Limb (tissue), 2 donors: ENCODE measurements at regions not wholly inside any gene's neighbourhood (a gene's known extent, or its start where the extent isn't known, plus 50 kb on each side); places are given as distances from the start of the nearest gene placed in this dataset.
"Not testable (repeated sequence)": the region's sequence is repeated elsewhere in the genome, so short reads cannot be mapped to it uniquely, and the experiment has no call there.

Experiments used
- DNase-seq, 2 donors: peaks; one replicate each; pipeline ENCODE4 v3.0.0-alpha.2; 2016; ENCODE audit errors: extremely low spot score in 2 of 2

DNA sequence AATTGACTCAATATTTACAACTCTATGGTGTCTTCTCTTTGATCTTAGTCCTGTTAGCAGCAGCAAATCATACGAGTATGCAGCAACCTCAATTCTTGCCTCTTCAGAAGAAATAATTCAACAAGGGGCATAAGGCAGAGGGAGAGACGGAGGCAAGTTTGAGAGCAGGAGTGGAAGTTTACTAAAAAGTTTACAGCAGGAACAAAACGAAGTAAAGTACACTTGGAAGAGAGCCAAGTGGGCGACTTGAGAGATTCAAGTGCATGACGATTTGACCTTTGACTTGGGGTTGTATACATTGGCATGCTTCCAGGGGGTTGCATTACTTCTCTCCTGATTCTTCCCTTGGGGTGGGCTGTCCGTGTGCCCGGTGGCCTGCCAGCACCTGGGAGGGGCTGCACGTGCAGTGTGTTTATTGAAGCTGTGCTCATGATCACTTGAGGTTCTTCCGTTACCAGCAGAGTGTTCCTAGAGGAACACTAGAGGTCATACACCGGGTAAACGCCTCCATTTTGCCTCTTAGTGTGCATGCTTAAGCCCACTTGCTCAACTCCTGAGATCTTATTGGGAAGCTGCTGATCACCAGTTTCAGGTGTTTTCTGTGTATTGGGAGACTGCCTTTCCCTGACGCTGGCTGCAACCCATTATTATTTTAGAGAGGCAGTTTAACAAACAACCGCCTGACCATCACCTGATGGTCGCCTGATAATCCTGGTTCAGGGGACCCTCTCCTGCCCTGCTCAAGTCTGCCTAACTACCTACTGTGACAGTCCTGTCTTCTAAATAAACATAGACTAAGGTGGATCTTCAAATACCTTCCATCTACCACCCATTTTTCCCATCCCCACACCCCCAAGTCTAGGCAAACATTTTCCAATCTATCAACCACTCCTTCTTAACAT, 172.4 kb upstream of the MYLIP start:
- DNase-seq, result no peak

DNA sequence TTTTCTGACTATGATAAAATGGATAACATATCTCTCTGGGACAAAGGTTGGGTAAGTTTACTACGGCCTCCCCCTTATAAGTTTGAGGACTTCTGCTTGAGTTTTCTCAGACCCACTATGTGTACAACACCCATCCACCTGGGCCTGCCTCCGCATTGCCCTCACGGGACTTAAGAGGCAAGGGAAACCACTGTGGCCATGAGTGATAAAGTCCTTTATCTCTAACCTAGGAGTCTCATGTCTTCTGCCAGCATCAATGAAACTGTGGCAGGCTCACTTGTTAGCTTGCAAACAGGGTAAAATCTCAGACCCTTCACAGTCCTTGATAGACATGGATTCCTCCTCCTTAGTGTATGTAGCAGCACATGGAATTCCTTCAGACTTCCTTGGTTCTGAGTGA, 173.4 kb upstream of the MYLIP start:
- DNase-seq, result no peak

DNA sequence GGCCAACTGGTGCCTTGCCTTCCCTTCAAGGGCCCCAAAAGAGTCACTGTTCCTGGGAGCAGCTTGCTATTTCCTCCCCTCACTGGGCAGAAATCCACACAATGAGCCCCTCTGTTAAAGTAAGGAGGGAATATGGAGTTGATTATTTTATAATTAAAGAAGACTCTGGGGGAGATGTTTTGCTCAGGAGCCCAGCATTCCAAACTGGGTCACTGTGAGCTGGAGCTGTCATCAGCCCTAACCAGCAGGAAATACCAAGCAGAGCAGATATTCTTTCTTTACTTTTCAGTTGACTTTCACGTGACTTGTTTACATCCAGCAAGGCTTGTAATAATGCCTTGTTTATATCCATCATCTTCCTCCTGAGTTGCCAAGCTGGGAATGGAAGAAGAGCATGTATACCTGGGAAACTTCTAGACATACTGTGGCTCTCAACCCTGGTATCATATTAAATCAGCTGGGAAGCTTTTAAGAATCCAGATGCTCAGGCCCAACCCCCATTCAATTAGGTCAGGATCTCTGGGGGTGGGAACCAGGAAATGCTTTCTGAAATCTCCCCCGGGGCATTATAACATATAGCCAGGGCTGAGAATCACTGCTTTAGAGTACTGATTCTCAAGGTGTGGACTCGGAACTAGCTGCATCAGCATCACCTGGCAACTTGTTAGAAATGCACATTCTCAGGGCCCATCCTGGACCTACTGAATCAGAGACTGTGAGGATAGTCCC, 175.6 kb upstream of the MYLIP start:
- DNase-seq, result peak in 1 of 2 donors; percentile 19

DNA sequence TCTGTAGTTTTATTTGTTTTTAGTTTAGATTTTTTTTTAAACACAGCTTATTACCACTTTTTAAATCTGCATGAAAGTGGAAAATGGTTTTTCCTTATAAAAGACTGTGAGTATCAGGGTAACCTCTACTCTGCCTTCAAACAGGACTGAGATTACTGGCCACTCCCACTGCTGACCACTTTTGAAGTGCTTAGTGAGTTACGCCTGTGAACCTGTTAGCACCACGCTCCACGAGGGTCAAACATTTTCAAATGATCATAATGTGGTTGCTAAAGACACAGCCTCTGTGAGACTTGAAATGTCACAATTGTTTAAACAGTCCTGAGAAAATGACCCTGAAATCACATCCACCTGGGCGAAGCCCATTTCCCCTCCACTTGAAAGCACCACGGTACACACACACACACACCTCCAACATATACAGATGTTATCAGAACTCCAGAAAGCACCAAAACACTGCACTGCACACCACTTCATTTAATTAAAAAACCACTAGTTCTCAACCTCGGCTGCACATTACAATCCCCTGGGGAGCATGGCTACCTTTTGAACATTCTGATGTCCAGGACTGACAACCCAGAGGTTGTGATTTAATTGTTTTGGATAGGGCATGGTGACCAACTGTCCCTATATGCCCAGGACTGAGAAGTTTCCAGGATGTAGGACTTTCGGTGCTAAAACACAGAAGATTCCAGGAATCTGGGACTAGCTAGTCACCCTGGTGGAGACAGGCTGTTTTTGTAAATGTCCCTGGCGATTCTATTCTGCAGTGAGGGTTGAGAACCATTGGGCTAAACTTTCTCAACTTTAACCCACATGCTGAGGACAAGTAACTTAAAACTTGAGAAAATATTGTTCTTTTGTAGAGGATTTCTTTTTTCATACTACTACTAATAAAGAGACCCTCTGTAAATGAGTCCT, 176.4 kb upstream of the MYLIP start:
- no peak for DNase-seq

DNA sequence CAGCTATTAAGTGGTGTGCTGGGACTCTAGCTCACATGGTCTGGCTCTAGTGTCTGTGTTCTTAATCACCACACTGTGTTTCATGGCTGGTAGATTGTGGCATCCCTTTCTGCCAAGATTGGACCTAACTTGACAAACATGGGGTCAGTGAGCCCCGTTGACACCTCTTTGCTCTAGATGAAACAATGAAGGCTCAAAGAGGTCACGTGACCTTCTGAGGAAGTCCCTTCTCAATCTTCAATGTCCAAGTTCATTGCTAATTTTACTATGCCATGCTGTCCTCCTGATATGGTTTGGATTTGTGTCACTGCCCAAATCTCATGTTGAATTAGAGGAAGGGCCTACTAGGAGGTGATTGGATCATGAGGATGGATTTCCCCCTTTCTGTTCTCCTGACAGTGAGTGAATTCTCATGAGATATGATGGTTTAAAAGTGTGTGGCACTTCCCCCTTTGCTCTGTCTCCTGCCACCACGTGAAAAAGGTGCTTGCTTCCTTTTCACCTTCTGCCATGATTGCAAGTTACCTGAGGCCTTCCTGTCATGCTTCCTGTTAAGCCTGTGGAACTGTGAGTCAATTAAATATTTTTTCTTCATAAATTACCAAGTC, 177.8 kb upstream of the MYLIP start:
- DNase-seq, result no peak

DNA sequence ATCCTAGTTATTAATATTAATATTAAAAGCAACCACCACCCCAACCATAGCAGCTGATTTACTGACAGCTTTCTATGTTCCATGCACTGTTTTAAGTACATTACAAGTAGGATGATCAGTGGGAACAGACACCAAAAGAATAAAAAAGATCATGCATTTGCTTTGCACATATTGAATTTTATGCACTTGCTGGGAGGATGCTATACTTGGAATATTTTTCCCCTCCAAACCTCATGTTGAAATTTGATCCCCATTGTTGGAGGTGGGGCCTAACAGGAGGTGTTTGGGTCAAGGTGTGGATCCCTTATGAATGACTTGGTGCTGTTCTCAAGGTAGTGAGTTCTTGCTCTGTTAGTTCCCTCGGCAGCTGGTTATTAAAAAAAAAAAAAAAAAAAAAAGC, 178.9 kb upstream of the MYLIP start:
- DNase-seq, result no peak

DNA sequence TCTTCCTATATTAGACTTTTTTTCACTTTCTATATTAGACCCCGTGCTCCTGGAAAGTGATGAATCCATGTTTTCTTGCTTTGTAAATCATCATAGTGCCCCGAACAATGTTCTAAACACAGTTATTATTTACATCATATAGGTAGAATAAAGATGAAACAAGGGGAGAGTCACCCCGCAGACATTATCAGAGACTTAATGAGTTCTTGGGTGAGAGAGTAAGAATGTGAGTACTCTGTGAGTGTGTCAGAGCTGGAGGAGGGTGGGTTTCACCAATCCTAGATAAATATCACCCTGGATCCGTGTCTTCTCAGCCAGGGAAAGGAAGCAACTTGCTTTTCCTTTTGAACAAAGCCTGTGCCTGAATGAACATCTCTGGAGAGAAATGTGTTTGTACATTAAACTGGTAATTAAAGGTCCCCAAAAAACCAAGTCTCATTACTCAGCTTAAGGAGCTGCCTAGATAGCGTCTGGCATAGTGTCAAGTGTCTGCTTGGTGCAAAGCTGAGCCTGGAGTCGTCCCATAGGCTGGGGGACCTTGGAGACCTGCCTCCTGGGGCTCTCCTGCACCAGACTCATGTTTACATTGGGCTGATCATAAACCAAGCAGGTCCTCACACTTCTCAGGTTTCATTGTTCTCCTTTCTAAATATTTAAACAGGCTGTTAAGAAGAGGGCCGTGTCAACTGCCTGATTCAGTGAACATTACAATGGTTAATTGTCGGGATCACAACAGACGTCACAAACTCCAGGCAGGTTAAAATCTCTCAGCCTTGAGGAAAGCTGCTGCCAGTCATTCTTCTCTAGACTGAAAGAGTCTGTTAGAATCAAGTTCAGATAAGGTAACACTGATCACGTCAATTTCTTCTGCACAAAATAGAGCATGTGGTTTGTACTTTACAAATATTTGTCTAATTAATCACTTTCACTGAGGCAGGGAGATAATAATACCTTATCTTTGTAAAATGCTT, 179.7 kb upstream of the MYLIP start:
- no peak for DNase-seq

DNA sequence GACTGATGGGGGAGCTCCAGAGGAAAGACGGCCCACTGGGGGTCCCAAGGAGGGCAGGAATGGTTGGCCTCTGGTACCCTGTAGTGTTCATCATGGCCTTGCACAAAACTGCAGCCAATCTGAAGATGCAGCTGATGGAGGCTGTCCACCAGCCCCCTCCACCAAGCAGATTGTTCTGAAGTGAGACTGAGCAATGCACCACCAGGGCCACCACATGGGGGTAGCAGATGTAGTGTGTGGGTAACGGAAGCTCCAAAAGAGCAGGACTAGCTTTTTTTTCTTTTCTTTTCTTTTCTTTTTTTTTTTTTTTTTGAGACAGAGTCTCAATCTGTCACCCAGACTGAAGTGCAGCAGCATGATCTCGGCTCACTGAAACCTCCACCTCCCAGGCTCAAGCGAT, 181.0 kb upstream of the MYLIP start:
- no peak for DNase-seq

DNA sequence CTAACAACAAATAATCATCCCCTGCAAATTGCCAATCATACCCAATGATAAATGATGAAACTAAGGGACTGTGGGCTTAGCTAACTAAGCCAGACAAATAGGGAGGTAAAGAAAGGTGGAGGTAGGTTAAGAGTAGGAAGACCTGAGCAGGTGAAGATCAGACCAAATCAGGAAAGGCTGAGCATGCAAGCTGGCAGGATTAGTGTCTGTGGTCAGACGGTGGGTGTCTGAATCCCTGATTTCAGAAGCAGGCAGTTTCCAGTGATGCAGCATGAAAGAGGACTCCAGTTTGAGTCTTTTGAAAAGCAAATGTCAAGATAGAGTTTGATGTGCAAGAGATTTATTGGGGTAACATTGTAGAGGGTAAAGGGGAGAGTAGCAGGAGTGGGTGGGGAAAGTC, 181.4 kb upstream of the MYLIP start:
- DNase-seq, result no peak

DNA sequence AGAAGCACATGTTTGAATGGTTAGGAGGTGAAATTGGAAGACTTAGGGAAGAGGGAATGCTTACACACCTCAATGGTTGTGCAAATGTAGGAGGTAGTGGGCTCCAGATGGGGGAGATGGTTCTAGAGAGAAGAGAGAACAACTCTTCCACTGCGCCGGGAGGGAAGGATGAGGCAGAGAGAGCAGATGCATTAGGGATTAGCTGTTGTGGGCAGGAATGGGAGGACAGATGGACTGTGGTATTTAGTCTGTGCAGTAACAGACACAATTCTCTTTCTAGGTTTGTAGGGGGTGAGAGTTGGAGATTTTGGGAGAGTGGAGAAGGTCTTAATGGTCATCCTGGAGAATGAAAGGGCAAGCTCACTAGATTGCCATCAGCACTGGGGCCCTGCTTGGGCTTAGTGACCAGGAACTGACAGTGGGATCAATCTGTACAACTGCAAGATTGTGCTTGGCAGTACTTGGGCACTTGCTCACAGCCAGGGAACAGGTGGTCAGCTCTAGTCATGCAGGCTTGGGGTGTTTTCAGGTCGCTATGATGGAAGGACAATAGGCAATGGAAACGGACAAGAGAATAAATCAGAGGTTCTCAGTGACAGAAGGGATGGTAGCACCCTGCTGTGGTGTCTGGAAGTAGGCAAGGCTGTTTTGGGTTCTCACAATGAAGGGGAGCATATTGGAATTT, 182.0 kb upstream of the MYLIP start:
- no peak for DNase-seq

DNA sequence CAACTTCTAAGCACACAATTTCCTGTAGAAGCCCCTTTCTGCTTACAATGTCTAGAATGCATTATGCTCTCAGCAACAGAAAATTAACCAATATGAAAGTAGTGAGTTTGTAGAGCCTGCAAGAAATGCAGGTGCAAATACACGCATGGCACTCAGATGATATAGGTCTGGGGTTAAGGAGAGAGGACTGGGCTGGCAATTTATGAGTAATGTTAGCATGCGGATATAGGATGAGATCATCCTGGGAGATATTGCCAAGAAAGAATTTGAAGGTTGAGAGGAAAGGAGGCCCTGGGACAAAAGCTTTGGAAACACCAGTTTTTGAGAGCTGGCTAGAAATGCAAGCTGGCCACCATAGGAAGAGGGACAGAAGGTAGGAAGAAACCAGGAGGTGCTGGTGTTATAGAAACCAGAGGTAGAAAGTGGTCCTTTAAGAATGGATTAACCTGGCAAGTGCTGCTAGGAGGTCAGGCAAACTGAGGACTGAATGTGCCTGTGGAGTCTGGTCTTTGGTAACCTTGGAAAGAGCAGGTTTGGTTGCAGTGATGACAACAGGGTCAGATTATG, 183.2 kb upstream of the MYLIP start:
- DNase-seq, result no peak

DNA sequence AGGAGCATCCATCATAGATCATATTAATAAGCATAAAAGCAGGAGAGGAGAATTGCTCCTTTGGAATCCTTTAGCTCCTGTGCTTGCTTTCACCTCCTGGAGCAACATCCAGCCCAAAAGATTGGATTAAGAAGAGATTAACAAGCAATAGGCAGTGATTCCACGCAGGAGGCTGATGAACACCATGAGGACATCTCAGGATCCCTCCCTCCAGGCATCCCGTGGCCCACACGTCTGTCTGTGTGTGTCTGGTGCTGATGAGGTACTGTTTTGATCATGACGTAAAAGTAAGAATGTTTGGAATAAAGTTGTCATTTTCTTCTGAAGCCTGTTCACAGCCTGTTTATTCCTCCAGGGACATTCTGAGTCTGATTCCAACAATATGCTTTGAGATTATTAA, 185.5 kb upstream of the MYLIP start:
- DNase-seq, result no peak

DNA sequence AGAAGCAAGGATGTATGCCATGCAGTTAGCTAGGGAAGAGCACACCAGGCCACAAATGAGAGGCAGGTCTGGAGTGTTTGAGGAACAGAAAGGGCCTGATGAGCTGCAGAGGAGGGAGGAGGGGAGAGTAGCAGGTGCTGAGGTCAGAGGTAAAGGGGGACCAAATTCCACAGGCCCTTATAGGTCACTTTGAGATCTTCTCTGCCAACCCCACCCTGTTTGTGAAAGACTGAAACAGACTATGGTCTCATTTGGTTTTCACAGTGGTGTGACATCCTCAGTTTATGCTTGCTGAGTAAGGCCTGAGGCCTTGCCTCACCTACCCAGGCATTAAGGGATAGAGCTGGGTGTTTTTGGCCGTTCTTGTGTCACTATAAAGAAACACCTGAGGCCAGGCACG, 187.7 kb upstream of the MYLIP start:
- no peak for DNase-seq

DNA sequence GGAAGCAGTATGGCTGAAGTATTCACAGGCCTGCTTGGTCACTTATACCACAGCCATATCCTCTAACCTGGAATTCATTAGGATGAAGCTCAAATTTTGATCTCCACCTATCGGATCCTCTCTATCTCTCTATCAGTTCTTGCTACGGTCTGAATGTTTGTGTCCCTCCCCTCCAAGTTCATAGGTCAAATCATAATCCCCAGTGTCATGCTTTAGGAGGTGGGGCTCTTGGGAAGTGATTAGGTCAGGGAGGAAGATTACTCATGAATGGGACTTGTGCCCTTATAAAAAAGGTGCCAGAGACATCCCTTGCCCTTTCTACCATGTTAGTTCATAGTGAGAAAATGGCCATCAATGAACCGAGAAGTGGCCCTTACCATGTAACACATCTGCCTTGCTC, 190.8 kb upstream of the MYLIP start:
- DNase-seq, result no peak

DNA sequence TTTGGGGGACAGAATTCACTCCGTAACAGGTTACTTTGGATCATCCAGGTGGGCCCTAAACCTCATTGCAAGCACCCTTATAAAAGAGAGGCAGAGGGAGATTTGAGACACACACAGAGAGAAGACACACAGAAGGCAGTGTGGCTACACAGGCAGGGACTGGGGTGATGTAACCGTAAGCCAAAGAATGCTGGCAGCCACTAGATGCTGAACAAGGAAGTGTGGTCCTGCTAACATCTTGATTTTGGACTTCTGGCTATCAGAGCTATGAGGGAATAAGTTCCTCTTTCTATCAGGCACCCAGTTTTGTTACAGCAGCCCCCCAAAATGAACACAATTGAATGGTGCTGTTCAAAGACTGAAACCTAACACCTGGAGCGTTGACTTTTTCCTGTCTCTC, 191.3 kb upstream of the MYLIP start:
- no peak for DNase-seq

DNA sequence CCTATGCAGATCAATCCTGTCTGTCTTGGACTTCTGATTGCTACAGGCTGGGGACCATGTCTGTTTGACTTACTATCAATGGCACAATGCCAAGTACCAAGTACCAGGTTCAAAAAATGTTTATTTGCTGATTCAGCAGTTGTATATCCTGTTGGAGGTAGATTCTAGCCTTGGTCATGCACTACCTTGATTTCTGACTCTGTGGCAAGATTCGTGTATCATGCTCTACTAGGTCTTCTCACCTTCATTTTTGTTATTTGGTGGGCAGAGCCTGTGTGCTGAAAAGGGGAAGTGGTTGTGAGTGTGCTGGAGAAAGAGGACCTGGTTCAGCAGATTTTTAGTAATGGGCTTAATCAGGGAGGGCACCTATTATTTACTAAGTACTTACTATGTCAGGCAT, 192.4 kb upstream of the MYLIP start:
- DNase-seq, result no peak

DNA sequence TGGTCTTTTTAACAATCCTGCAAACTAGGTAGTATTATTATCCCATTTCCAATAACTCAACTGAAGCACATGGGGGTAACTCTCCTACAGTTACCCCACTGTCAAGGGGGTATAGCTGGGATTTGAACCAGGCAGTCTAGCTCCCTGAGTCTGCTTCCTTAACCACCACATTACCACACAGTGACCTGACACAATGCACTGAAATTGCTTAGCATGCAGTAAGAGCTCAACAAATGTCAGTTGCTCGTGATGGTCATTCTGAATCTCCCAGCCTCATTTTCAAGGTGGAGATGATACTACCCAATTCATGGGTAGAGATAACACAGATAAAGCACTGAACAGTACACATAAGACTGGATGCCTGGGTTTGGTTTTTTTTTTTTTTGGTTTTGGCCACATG, 193.2 kb upstream of the MYLIP start:
- no peak for DNase-seq

DNA sequence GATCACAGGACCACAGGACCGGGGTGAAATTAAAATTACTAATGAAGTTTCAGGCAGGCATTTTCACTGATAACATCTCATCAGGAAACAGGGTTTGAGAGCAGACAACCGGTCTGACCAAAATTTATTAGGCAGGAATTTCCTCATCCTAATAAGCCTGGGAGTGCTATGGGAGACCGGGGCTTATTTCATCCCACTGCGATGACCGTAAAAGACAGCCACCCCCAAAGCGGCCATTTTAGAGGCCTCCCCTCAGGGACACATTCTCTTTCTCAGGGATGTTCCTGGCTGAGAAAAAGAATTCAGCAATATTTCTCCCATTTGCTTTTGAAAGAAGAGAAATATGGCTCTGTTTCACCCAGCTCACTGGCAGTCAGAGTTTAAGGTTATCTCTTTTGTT, 197.2 kb upstream of the MYLIP start:
- not testable (repeated sequence) for DNase-seq

DNA sequence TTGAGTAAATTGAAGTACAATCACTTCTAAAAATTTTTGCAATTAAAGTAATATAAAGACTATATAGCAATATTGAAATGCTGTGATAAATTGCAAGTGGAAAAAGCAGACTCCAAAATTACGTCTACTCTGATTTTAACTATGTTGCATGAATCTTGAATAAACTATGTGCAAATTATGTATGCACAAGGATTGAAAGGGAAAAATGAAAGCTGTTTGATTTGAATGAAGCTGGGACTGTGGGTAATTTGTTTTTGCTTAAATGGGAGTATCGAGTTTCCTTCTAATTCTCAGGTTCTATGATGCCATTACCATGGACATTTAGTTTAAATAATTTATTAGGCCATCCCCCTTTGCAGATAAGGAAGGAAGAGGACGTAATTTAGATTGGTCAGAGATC, 198.7 kb upstream of the MYLIP start:
- DNase-seq, result no peak
